Lower lobe of right lung (tissue), 2 donors: ENCODE measurements at regions not wholly inside any gene's neighbourhood (a gene's known extent, or its start where the extent isn't known, plus 50 kb on each side); places are given as distances from the start of the nearest gene placed in this dataset.

Experiments
- ATAC-seq, 2 donors: fragments of 200-7000 bp; cut with Tn5 transposase; one replicate each; pipeline ENCODE4 v1.9.1; 2020 to 2022; ENCODE audit warnings: mild to moderate bottlenecking in 2 of 2, moderate library complexity in 2 of 2
- DNase-seq: peaks from one replicate; pipeline ENCODE4 v3.0.0-alpha.2; 2020
- H3K27ac ChIP-seq: fragments of 200-600 bp; one replicate; pipeline ENCODE4 v1.8.0; 2022
- H3K27me3 ChIP-seq: fragments of 200-600 bp; one replicate; pipeline ENCODE4 v1.8.0; 2022; ENCODE audit warnings: low read depth
- H3K36me3 ChIP-seq: fragments of 200-600 bp; one replicate; pipeline ENCODE4 v1.8.0; 2022; ENCODE audit warnings: mild to moderate bottlenecking
- H3K4me1 ChIP-seq: fragments of 200-600 bp; one replicate; pipeline ENCODE4 v1.8.0; 2022
- H3K4me3 ChIP-seq: fragments of 200-600 bp; one replicate; pipeline ENCODE4 v1.8.0; 2022; ENCODE audit warnings: mild to moderate bottlenecking
- H3K9me3 ChIP-seq: fragments of 200-600 bp; one replicate; pipeline ENCODE4 v1.8.0; 2022
- intact Hi-C: fragments of 100-400 bp; cut with DNase I; formaldehyde crosslinking; loops from one replicate; pipeline ENCODE4 v1.11.0; 2022
- TF ChIP-seq, protein P1 (sequence below): fragments of 200-600 bp; IDR thresholded peaks from one replicate; pipeline ENCODE4 v1.8.0; 2022; ENCODE audit warnings: antibody characterized with exemption, mild to moderate bottlenecking
- donor health status: DM: no; HTN: yes; CAD: no; lungs with severe emphysema.

DNA sequence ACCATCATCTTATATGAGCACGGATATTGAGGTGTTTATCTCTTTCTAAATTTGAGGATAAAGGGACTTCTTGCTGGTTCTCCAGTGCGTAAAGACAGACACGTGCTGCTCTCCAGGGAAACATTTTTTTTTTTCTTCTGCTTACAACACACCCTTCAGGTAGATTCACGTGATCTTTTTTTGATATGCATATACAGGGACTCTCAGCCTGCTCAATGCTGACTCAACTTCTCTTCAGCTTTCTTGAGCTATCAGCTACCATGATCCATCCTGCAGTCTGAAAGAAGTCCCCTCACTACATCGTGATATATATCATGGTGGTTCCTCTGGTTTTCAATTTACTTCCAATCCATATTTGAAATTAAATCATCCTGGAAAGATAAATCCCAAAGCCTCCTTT is 87.1 kb upstream of the SLITRK3 start:
- no peak overlapping the region for H3K4me3 ChIP-seq
- H3K27ac ChIP-seq: no peak overlapping the region
- intact Hi-C loops: no loop called here
- H3K9me3 ChIP-seq: no peaks in the 10 kb centered on the region
- no peaks in the 10 kb centered on the region for H3K36me3 ChIP-seq
- no peak for ATAC-seq
- TF ChIP-seq, protein P1, sequence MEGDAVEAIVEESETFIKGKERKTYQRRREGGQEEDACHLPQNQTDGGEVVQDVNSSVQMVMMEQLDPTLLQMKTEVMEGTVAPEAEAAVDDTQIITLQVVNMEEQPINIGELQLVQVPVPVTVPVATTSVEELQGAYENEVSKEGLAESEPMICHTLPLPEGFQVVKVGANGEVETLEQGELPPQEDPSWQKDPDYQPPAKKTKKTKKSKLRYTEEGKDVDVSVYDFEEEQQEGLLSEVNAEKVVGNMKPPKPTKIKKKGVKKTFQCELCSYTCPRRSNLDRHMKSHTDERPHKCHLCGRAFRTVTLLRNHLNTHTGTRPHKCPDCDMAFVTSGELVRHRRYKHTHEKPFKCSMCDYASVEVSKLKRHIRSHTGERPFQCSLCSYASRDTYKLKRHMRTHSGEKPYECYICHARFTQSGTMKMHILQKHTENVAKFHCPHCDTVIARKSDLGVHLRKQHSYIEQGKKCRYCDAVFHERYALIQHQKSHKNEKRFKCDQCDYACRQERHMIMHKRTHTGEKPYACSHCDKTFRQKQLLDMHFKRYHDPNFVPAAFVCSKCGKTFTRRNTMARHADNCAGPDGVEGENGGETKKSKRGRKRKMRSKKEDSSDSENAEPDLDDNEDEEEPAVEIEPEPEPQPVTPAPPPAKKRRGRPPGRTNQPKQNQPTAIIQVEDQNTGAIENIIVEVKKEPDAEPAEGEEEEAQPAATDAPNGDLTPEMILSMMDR: no peak
- DNase-seq: no peak
- no peaks in the 10 kb centered on the region for H3K27me3 ChIP-seq
- H3K4me1 ChIP-seq: no peaks in the 10 kb centered on the region

DNA sequence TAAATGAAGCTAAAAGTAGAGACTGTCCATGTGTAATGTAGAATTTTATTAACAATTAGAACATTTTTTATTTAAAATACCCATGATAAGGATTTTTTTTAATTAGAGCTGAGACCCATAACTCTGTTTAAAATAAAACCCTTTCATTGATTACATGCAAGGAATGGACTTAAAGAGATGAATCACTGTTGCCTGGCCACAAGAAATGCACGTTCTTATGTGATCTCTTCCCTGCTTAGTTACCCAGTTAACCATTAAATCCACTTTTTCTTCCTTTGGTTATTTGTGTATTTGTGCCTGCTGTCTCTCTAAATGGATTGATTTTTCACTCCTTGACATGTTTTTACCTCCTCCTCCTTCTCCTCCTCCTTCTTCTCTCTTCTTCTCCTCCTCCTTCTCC is 83.3 kb upstream of the SLITRK3 start:
- intact Hi-C loops: no loop called here
- ATAC-seq (no peak), DNase-seq (no peak)
- H3K9me3 ChIP-seq: no peaks in the 10 kb centered on the region
- TF ChIP-seq, protein P1: no peak
- no peaks in the 10 kb centered on the region for H3K27me3 ChIP-seq
- no peak overlapping the region for H3K4me3 ChIP-seq
- H3K36me3 ChIP-seq: no peaks in the 10 kb centered on the region
- H3K27ac ChIP-seq: no peak overlapping the region
- no peaks in the 10 kb centered on the region for H3K4me1 ChIP-seq

DNA sequence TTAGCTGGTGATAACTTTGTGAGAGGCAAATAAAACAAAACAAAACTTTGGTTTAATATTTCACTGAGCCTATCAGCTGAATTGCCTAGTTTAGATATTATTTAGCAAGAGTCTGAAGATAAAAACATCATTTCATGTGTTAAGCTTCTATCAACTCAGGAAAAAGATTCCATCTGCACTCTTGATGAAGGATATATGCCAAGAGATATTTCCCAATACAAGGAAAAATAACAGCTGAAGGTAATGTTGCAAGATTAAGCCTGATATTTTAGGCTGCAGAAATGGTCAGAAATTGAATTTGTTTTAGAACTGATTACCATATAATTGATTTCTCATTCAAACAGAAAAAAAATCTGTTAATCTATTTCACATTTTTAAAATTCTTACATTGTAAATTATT is 77.2 kb upstream of the SLITRK3 start:
- Histone ChIP-seq H3K9me3 (no peaks in the 10 kb centered on the region), H3K27ac (no peak overlapping the region), H3K4me3 (no peak overlapping the region), H3K4me1 (no peaks in the 10 kb centered on the region), H3K36me3 (no peaks in the 10 kb centered on the region), H3K27me3 (no peaks in the 10 kb centered on the region)
- TF ChIP-seq, protein P1: no peak
- DNase-seq (no peak), ATAC-seq (no peak)
- intact Hi-C loops: no loop called here

DNA sequence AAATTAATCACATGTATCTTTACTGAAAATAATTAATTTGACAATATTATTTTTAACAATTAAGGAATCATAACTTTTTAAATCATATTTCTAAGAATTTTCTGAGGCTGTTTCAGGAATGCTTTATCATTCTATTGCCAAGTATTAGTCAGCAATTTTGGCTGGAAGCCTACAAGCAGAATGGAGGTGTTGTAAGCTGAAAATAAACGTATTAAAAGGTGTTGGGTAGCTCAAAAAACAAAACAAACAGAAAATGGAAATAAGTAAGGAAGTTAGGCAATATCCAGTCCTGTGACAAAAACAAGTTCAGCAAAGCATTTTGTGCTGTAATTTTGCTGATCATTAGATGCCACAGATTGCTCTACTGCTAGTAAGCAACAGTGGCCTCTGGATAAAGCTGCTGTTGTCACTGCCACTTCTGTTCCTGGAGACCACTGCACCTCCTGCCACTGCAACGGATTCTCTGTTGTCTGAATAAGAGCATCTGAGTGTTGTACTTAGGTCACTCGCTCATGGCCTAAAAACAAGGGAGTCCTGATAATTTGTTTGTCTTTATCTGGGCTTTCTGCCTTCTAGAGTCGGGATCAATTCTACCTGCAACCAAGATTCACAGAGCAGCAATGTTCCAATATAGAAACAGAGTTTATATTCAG is 63.5 kb upstream of the SLITRK3 start:
- no peaks in the 10 kb centered on the region for H3K36me3 ChIP-seq
- no peak overlapping the region for H3K4me3 ChIP-seq
- ATAC-seq: no peak
- no peaks in the 10 kb centered on the region for H3K27me3 ChIP-seq
- TF ChIP-seq, protein P1: no peak
- intact Hi-C loops: no loop called here
- H3K27ac ChIP-seq: no peak overlapping the region
- no peaks in the 10 kb centered on the region for H3K4me1 ChIP-seq
- no peak for DNase-seq
- no peaks in the 10 kb centered on the region for H3K9me3 ChIP-seq

DNA sequence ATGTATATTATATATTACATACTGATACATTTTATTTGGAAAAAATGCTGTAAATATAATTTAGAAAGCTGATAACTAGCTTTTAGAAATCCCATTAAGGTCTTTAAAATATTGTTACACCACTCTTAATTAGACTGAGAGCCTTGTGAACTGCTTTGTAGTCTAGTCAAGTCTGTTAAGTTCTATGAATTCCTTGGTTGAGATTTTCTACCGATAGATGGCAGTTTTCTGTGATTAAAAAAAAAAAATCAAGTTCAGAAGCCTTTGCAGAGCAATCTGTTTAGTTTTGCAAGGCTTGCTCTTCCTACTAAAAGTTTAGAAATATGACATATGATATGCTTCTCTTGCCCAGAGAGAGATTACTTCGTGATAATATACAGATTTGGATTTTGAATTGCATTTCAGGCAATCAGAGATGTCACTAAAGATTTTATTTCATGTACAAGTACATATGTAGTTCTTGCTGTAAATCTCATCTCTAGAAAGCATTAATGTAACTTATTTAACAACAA is 60.4 kb upstream of the SLITRK3 start:
- DNase-seq: no peak
- intact Hi-C loops: no loop called here

More for the DNA sequence above, 60.4 kb upstream of the SLITRK3 start:
- Histone ChIP-seq H3K4me3 (no peak overlapping the region), H3K36me3 (no peaks in the 10 kb centered on the region), H3K27me3 (no peaks in the 10 kb centered on the region), H3K27ac (no peak overlapping the region), H3K4me1 (no peaks in the 10 kb centered on the region), H3K9me3 (no peaks in the 10 kb centered on the region)
- ATAC-seq: no peak
- TF ChIP-seq, protein P1: no peak
